ENCODE measurements at regions not wholly inside any gene's neighbourhood (a gene's known extent, or its start where the extent isn't known, plus 50 kb on each side); places are given as distances from the start of the nearest gene placed in this dataset.

DNA sequence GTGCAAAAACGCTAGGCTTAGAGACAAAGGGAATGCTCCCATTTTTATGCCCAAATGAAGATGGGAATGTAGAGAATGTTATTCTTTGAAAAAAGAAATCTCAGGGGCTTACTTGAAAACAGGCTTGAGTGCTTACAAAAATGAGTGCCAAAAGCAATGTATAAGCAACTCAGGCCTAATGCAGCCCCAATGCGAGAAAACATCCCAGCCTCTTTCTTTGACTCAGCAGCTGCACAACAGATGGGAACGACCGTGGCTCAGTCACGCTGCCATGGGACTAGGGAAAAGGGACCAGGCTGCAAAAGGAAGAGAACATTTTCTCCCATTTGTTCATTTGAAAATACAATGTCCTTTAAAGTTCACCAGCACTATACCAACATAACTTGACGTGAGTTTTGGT lies 246.4 kb upstream of the LRIG1 start:
- Histone ChIP-seq H3K36me3 (ENCODE audit: control insufficient read depth in 2 of 2, insufficient read depth in 1 of 2, low read length in 2 of 2) (no peaks in the 10 kb centered on the region), H3K4me1 (ENCODE audit: control insufficient read depth, insufficient read depth, low read length) (no peaks in the 10 kb centered on the region), H3K27ac (ENCODE audit: extremely low read depth, low read depth, low read length) (no peak overlapping the region), H3K9me3 (ENCODE audit: control insufficient read depth, insufficient read depth, low read depth, low read length) (no peaks in the 10 kb centered on the region), H3K4me3 (ENCODE audit: low read depth, low read length) (no peak overlapping the region)
- CTCF ChIA-PET = interaction anchor here (0.7 to 1.3 kb wide), 2 partner anchors 339 to 467 kb away, joined by 3 to 10 read pairs; no protein-coding TSS in a partner anchor
- TF ChIP-seq ZNF341 (tag by site-specific recombination; IDR thresholded peaks at IDR 0.05; ENCODE audit: low read depth) = no peak
- TF ChIP-seq, protein P1, sequence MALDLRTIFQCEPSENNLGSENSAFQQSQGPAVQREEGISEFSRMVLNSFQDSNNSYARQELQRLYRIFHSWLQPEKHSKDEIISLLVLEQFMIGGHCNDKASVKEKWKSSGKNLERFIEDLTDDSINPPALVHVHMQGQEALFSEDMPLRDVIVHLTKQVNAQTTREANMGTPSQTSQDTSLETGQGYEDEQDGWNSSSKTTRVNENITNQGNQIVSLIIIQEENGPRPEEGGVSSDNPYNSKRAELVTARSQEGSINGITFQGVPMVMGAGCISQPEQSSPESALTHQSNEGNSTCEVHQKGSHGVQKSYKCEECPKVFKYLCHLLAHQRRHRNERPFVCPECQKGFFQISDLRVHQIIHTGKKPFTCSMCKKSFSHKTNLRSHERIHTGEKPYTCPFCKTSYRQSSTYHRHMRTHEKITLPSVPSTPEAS (tag by site-specific recombination; IDR thresholded peaks at IDR 0.05) = no peak
- no peak for TF ChIP-seq ZNF146 (tag by site-specific recombination; IDR thresholded peaks at IDR 0.05)
- TF ChIP-seq, protein P2, sequence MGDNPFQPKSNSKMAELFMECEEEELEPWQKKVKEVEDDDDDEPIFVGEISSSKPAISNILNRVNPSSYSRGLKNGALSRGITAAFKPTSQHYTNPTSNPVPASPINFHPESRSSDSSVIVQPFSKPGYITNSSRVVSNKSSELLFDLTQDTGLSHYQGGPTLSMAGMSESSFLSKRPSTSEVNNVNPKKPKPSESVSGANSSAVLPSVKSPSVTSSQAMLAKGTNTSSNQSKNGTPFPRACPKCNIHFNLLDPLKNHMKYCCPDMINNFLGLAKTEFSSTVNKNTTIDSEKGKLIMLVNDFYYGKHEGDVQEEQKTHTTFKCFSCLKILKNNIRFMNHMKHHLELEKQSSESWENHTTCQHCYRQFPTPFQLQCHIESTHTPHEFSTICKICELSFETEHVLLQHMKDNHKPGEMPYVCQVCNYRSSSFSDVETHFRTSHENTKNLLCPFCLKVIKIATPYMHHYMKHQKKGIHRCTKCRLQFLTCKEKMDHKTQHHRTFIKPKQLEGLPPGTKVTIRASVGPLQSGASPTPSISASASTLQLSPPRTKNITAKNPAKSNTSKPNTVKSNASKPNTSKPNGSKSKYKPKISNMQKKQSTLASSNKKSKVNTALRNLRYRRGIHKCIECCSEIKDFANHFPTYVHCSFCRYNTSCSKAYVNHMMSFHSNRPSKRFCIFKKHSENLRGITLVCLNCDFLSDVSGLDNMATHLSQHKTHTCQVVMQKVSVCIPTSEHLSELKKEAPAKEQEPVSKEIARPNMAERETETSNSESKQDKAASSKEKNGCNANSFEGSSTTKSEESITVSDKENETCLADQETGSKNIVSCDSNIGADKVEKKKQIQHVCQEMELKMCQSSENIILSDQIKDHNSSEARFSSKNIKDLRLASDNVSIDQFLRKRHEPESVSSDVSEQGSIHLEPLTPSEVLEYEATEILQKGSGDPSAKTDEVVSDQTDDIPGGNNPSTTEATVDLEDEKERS (tag by site-specific recombination; IDR thresholded peaks at IDR 0.05) = no peak
- TF ChIP-seq ZNF747 (tag by site-specific recombination; IDR thresholded peaks at IDR 0.05) = no peak
- no peak for TF ChIP-seq ZNF629 (tag by site-specific recombination; IDR thresholded peaks at IDR 0.05)
- TF ChIP-seq, protein P3, sequence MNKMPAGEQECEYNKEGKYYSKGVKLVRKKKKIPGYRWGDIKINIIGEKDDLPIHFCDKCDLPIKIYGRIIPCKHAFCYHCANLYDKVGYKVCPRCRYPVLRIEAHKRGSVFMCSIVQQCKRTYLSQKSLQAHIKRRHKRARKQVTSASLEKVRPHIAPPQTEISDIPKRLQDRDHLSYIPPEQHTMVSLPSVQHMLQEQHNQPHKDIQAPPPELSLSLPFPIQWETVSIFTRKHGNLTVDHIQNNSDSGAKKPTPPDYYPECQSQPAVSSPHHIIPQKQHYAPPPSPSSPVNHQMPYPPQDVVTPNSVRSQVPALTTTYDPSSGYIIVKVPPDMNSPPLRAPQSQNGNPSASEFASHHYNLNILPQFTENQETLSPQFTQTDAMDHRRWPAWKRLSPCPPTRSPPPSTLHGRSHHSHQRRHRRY (tag by site-specific recombination; IDR thresholded peaks at IDR 0.05) = no peak
- TF ChIP-seq IKZF3 (tag by site-specific recombination; IDR thresholded peaks at IDR 0.05) = no peak
- TF ChIP-seq ZNF791 (tag by site-specific recombination; IDR thresholded peaks at IDR 0.05) = no peak
- no peak for TF ChIP-seq KLF1 (tag by site-specific recombination; IDR thresholded peaks at IDR 0.05)
- TF ChIP-seq ZNF324 (tag by site-specific recombination; IDR thresholded peaks at IDR 0.05) = no peak
- TF ChIP-seq, protein P4, sequence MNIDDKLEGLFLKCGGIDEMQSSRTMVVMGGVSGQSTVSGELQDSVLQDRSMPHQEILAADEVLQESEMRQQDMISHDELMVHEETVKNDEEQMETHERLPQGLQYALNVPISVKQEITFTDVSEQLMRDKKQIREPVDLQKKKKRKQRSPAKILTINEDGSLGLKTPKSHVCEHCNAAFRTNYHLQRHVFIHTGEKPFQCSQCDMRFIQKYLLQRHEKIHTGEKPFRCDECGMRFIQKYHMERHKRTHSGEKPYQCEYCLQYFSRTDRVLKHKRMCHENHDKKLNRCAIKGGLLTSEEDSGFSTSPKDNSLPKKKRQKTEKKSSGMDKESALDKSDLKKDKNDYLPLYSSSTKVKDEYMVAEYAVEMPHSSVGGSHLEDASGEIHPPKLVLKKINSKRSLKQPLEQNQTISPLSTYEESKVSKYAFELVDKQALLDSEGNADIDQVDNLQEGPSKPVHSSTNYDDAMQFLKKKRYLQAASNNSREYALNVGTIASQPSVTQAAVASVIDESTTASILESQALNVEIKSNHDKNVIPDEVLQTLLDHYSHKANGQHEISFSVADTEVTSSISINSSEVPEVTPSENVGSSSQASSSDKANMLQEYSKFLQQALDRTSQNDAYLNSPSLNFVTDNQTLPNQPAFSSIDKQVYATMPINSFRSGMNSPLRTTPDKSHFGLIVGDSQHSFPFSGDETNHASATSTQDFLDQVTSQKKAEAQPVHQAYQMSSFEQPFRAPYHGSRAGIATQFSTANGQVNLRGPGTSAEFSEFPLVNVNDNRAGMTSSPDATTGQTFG (tag by site-specific recombination; IDR thresholded peaks at IDR 0.05; ENCODE audit: borderline replicate concordance) = no peak
- TF ChIP-seq ZNF701 (tag by site-specific recombination; IDR thresholded peaks at IDR 0.05) = no peak
- TF ChIP-seq ZNF660 (tag by site-specific recombination; IDR thresholded peaks at IDR 0.05) = no peak
- no peak for TF ChIP-seq WT1 (tag by site-specific recombination; IDR thresholded peaks at IDR 0.05)
- no peak for TF ChIP-seq ZFP41 (tag by site-specific recombination; IDR thresholded peaks at IDR 0.05; ENCODE audit: borderline replicate concordance)
- POLR2A ChIA-PET = interaction anchor here (0.6 kb wide), 1 partner anchor 511 kb away, joined by 4 read pairs; no protein-coding TSS in a partner anchor

DNA sequence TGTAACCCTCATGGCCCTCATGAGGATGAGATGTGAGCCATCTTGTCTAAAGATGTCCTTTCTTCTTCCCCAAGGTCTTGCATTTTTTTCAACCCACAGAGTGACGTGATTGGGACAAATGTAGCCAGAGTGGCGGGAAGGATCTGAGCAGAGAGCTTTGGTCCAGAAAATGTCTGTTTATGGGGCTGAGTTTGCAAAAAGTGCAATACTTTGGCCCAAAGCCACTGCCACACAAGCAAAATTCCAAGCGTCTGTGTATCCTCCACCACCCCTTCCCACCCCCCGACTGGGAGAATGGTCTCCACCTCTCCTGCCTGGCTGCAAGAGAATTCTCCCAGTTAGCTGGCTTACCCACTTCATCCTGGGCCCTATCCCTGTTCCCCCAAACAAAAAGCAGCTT lies 246.9 kb upstream of the LRIG1 start:
- TF ChIP-seq ZNF658 (tag by site-specific recombination; IDR thresholded peaks at IDR 0.05) = no peak
- TF ChIP-seq ZNF223 (tag by site-specific recombination; IDR thresholded peaks at IDR 0.05) = no peak
- no peak for TF ChIP-seq ZBTB21 (tag by site-specific recombination; IDR thresholded peaks at IDR 0.05)
- no peak for TF ChIP-seq ZNF629 (tag by site-specific recombination; IDR thresholded peaks at IDR 0.05)
- no peak for TF ChIP-seq ZNF792 (tag by site-specific recombination; IDR thresholded peaks at IDR 0.05)
- POLR2A ChIA-PET = interaction anchor here (0.6 kb wide), 1 partner anchor 511 kb away, joined by 4 read pairs; no protein-coding TSS in a partner anchor
- Histone ChIP-seq H3K9me3 (ENCODE audit: control insufficient read depth, insufficient read depth, low read depth, low read length) (no peaks in the 10 kb centered on the region), H3K4me3 (ENCODE audit: low read depth, low read length) (no peak overlapping the region), H3K27ac (ENCODE audit: extremely low read depth, low read depth, low read length) (no peak overlapping the region), H3K36me3 (ENCODE audit: control insufficient read depth in 2 of 2, insufficient read depth in 1 of 2, low read length in 2 of 2) (no peaks in the 10 kb centered on the region), H3K4me1 (ENCODE audit: control insufficient read depth, insufficient read depth, low read length) (no peaks in the 10 kb centered on the region)
- CTCF ChIA-PET = interaction anchor here (0.7 to 1.3 kb wide), 2 partner anchors 340 to 468 kb away, joined by 3 to 10 read pairs; no protein-coding TSS in a partner anchor

Data from HEK293 (cell line).